K562 (cell line): ENCODE measurements at regions not wholly inside any gene's neighbourhood (a gene's known extent, or its start where the extent isn't known, plus 50 kb on each side); places are given as distances from the start of the nearest gene placed in this dataset.

Experiments
- ARHGAP35 ChIP-seq: fragments of 450-650 bp; IDR thresholded peaks from 2 replicates; pipeline ENCODE4 v1.6.1; 2018; ENCODE audit not compliant: partially characterized antibody
- CTBP1 ChIP-seq: fragments of 450-650 bp; IDR thresholded peaks from 2 replicates; pipeline ENCODE4 v1.6.1; 2016; ENCODE audit warnings: borderline replicate concordance
- CTCF ChIP-seq, 3 experiments: IDR thresholded peaks in 2 of 3; conservative IDR thresholded peaks in 1 of 3; 2 replicates each; pipeline ENCODE4 v1.5.1; 2011 to 2012; ENCODE audit warnings: low read length in 3 of 3, mild to moderate bottlenecking in 3 of 3, control low read depth in 2 of 3, improper control_type of control experiment in 1 of 3, inconsistent platforms in 1 of 3, low read depth in 1 of 3, mixed read lengths in 1 of 3, moderate library complexity in 1 of 3; ENCODE audit not compliant: insufficient read depth in 2 of 3
- FOS ChIP-seq: IDR thresholded peaks from 3 replicates; pipeline ENCODE4 v1.6.1; 2011; ENCODE audit not compliant: insufficient read length; ENCODE audit errors: extremely low read depth
- NR2C2 ChIP-seq, 2 experiments: fragments of 200-800 bp in 1 of 2; sonication (Bioruptor generic) in 1 of 2; sonication (generic) in 1 of 2; formaldehyde crosslinking in 1 of 2; IDR thresholded peaks; 2 replicates each; pipeline versions ENCODE4 v1.6.1 to v1.8.0; 2016 to 2022; ENCODE audit warnings: mild to moderate bottlenecking in 1 of 2, missing compliant biosample characterization in 1 of 2, missing genetic modification characterization in 1 of 2, missing genetic modification reagents in 1 of 2
- THRAP3 ChIP-seq: fragments of 450-650 bp; IDR thresholded peaks from 2 replicates; pipeline ENCODE4 v1.6.1; 2016; ENCODE audit warnings: mild to moderate bottlenecking, inconsistent platforms, borderline replicate concordance
- ZNF644 ChIP-seq: fragments of 200-800 bp; sonication (Bioruptor generic); IDR thresholded peaks from 2 replicates; pipeline ENCODE4 v1.6.1; 2016; ENCODE audit warnings: low read depth, missing genetic modification characterization, missing compliant biosample characterization
- ZNF695 ChIP-seq: fragments of 450-650 bp; formaldehyde crosslinking; IDR thresholded peaks from 2 replicates; pipeline ENCODE4 v1.4.0; 2020; ENCODE audit warnings: mild to moderate bottlenecking, moderate library complexity
- ZNF77 ChIP-seq: fragments of 250-450 bp; sonication (Bioruptor Pico); IDR thresholded peaks from 2 replicates; pipeline ENCODE4 v1.5.0; 2020

- TF ChIP-seq ZNF77 = no peak
- TF ChIP-seq CTCF (IDR thresholded peaks at IDR 0.05 in 2 of 3, conservative IDR thresholded peaks at IDR 0.05 in 1 of 3; ENCODE audit: insufficient read depth in 2 of 3, low read depth in 1 of 3, low read length in 3 of 3) = no peak
- no peak for TF ChIP-seq THRAP3
- no peak for TF ChIP-seq FOS
- TF ChIP-seq ZNF695 = no peak
- TF ChIP-seq ARHGAP35 = no peak
- TF ChIP-seq CTBP1 = no peak
- no peak for TF ChIP-seq NR2C2 (CRISPR knock-in tag; IDR thresholded peaks at IDR 0.05)
- TF ChIP-seq NR2C2 (tag; IDR thresholded peaks at IDR 0.05) = no peak
- TF ChIP-seq ZNF644 = no peak
Observed at GRCh38 chr16:74224828-74225612, 71.6 kb upstream of the PSMD7 start.
